Peyer's patch (tissue), 4 donors: ENCODE measurements at regions not wholly inside any gene's neighbourhood (a gene's known extent, or its start where the extent isn't known, plus 50 kb on each side); places are given as distances from the start of the nearest gene placed in this dataset.

Experiments used
- DNase-seq, 3 donors: peaks; one replicate each; pipeline ENCODE4 v3.0.0-alpha.2; 2017 to 2019
- H3K27ac ChIP-seq, 4 donors: fragments of 200-600 bp; sonication (generic); one replicate each; pipeline ENCODE4 v1.5.1; 2016 to 2019
- H3K27me3 ChIP-seq, 2 donors: fragments of 200-600 bp; sonication (generic); one replicate each; pipeline ENCODE4 v1.5.1; 2019
- H3K36me3 ChIP-seq, 3 donors: fragments of 200-600 bp; sonication (generic); one replicate each; pipeline ENCODE4 v1.5.1; 2016 to 2019
- H3K4me1 ChIP-seq, 4 donors: fragments of 200-600 bp; sonication (generic); one replicate each; pipeline ENCODE4 v1.5.1; 2016 to 2019
- H3K4me3 ChIP-seq, 4 donors: fragments of 200-600 bp; sonication (generic); 1 replicate in 3 of 4; 2 replicates in 1 of 4; pipeline ENCODE4 v1.5.1; 2016 to 2019; ENCODE audit warnings: mild to moderate bottlenecking in 1 of 4
- H3K9me3 ChIP-seq, 4 donors: fragments of 200-600 bp; sonication (generic); one replicate each; pipeline ENCODE4 v1.5.1; 2016 to 2019; ENCODE audit warnings: mild to moderate bottlenecking in 1 of 4
- POLR2A ChIP-seq, 2 donors: fragments of 450-650 bp; IDR thresholded peaks; one replicate each; pipeline ENCODE4 v1.5.1; 2017; ENCODE audit warnings: antibody characterized with exemption in 2 of 2, mild to moderate bottlenecking in 2 of 2, moderate library complexity in 2 of 2
- TF ChIP-seq, protein P1 (sequence below), 6 experiments: fragments of 450-650 bp in 4 of 6; fragments of 200-600 bp in 2 of 6; sonication (generic) in 1 of 6; IDR thresholded peaks; one replicate each; pipeline ENCODE4 v1.5.1; 2017 to 2019; ENCODE audit warnings: antibody characterized with exemption in 6 of 6, mild to moderate bottlenecking in 3 of 6, moderate library complexity in 1 of 6

DNA sequence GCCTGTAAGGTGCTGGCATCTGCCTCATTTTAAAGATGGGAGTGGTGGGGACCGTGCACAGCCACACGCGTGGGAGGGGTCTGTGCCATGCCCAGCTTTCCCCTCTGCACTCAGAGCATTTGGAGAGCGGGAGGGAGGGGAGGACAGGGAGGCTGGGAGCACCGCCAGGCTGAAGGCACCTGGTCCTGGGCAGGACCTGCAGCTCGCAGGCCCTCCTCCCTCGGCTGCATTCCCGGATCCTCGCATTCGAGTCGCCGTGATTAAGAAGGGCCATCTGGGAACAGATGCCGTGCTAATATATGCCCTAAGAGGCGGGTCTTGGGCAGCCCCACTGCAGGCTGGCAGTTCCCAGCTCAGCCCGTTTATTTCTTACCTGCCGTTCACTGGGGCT lies 84.0 kb downstream of the PTGR3 start:
- DNase-seq = peak in 1 of 3 donors; percentile 35
- TF ChIP-seq, protein P1, sequence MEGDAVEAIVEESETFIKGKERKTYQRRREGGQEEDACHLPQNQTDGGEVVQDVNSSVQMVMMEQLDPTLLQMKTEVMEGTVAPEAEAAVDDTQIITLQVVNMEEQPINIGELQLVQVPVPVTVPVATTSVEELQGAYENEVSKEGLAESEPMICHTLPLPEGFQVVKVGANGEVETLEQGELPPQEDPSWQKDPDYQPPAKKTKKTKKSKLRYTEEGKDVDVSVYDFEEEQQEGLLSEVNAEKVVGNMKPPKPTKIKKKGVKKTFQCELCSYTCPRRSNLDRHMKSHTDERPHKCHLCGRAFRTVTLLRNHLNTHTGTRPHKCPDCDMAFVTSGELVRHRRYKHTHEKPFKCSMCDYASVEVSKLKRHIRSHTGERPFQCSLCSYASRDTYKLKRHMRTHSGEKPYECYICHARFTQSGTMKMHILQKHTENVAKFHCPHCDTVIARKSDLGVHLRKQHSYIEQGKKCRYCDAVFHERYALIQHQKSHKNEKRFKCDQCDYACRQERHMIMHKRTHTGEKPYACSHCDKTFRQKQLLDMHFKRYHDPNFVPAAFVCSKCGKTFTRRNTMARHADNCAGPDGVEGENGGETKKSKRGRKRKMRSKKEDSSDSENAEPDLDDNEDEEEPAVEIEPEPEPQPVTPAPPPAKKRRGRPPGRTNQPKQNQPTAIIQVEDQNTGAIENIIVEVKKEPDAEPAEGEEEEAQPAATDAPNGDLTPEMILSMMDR (IDR thresholded peaks at IDR 0.05) = no peak
- TF ChIP-seq POLR2A (IDR thresholded peaks at IDR 0.05) = no peak

GRCh38 chr18:75124551-75124950 lies 84.4 kb downstream of the PTGR3 start:
- no peaks in the 10 kb centered on the region for H3K36me3 ChIP-seq
- H3K27ac ChIP-seq = no peak overlapping the region
- H3K4me1 ChIP-seq = peaks cover 0 to 7% (median 4%) of the 10 kb centered on the region in 4 donors
- no peaks in the 10 kb centered on the region for H3K27me3 ChIP-seq
- H3K9me3 ChIP-seq = no peaks in the 10 kb centered on the region
- TF ChIP-seq, protein P1 (IDR thresholded peaks at IDR 0.05) = no peak
- TF ChIP-seq POLR2A (IDR thresholded peaks at IDR 0.05) = no peak
- peak in 1 of 3 donors; percentile 28 for DNase-seq
- H3K4me3 ChIP-seq = no peak overlapping the region

More for the DNA sequence above, 84.0 kb downstream of the PTGR3 start:
- Histone ChIP-seq H3K4me1 (peaks cover 0 to 7% (median 4%) of the 10 kb centered on the region in 4 donors), H3K27me3 (no peaks in the 10 kb centered on the region), H3K9me3 (no peaks in the 10 kb centered on the region), H3K27ac (no peak overlapping the region), H3K4me3 (no peak overlapping the region), H3K36me3 (no peaks in the 10 kb centered on the region)

DNA sequence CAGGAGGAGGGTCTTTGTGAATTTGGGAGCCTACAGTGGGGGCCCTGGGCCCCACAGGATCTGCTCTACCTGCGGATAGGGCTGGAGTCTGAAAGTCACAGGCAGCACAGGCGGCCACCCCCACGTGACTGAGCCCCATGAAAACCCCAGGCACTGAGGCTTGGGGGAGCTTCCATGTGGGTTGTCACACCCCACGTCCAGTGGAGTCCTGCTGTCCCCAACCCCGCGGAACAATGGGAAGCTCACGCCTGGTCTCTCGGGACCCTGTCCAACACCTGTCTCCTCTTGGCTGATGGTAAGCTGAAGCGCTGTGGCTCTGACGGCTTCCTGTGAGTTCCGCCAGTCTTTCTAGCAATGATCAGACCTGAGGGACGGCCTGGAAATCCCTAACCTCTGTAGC lies 85.8 kb downstream of the PTGR3 start:
- H3K9me3 ChIP-seq = no peaks in the 10 kb centered on the region
- no peak overlapping the region for H3K27ac ChIP-seq

DNA sequence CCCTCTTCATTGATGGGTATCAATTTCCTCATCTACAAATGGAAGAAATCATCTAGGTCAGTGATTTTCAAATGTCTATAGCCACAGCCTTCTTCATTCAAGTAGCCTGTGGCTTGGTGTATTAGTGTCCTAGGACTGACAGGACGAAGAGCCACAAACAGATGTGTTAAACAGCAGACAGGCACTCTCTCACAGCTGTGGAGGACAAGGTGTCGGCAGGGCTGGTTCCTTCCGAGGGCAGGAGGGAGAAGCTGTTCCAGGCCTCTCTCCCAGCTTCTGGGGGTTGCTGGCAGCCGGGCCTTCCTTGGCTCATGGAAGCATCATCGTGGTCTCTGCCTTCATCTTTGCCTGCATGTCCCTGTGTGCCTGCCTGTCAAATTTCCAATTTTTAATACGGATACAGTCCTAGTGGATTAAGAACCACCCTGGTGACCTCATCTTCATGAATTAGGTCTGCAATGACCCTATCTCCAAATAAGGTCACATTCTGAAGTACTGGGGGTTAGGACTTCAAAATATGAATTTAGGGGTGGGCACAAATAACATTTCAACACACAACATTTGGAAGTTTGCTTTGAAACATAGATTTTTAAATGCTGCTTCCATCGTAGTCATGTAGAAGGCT lies 86.5 kb downstream of the PTGR3 start:
- peak in 1 of 3 donors; percentile 14 for DNase-seq
- no peak for TF ChIP-seq POLR2A (IDR thresholded peaks at IDR 0.05)
- TF ChIP-seq, protein P1 (IDR thresholded peaks at IDR 0.05) = no peak
- no peak overlapping the region for H3K4me3 ChIP-seq
- H3K27ac ChIP-seq = no peak overlapping the region
- no peaks in the 10 kb centered on the region for H3K36me3 ChIP-seq
- H3K27me3 ChIP-seq = no peaks in the 10 kb centered on the region
- H3K4me1 ChIP-seq = peaks cover 0 to 5% (median 1%) of the 10 kb centered on the region in 4 donors
- H3K9me3 ChIP-seq = no peaks in the 10 kb centered on the region

More for the DNA sequence above, 85.8 kb downstream of the PTGR3 start:
- H3K36me3 ChIP-seq = no peaks in the 10 kb centered on the region
- H3K4me3 ChIP-seq = no peak overlapping the region
- peak in 1 of 3 donors; percentile 19 for DNase-seq
- TF ChIP-seq, protein P1 (IDR thresholded peaks at IDR 0.05) = no peak
- no peak for TF ChIP-seq POLR2A (IDR thresholded peaks at IDR 0.05)
- H3K27me3 ChIP-seq = no peaks in the 10 kb centered on the region
- peaks cover 0 to 7% (median 4%) of the 10 kb centered on the region in 4 donors for H3K4me1 ChIP-seq

GRCh38 chr18:75121266-75121665 lies 87.7 kb downstream of the PTGR3 start:
- Histone ChIP-seq H3K9me3 (no peaks in the 10 kb centered on the region), H3K27me3 (no peaks in the 10 kb centered on the region), H3K27ac (no peak overlapping the region), H3K4me1 (no peaks in the 10 kb centered on the region), H3K4me3 (no peak overlapping the region), H3K36me3 (no peaks in the 10 kb centered on the region)
- DNase-seq = peak in 1 of 3 donors; percentile 4
- TF ChIP-seq POLR2A (IDR thresholded peaks at IDR 0.05) = no peak
- TF ChIP-seq, protein P1 (IDR thresholded peaks at IDR 0.05) = no peak
